Fibroblast of villous mesenchyme (primary cell): ENCODE measurements at regions not wholly inside any gene's neighbourhood (a gene's known extent, or its start where the extent isn't known, plus 50 kb on each side); places are given as distances from the start of the nearest gene placed in this dataset.
"Not testable (repeated sequence)": the region's sequence is repeated elsewhere in the genome, so short reads cannot be mapped to it uniquely, and the experiment has no call there.

Source experiments
- DNase-seq: peaks from one replicate; pipeline ENCODE4 v3.0.0-alpha.2; 2010; ENCODE audit warnings: low read depth
- H3K4me3 ChIP-seq: 2 replicates; pipeline ENCODE4 v1.5.1; 2011; ENCODE audit warnings: low read depth, mild to moderate bottlenecking, low read length
- TF ChIP-seq, protein P1 (sequence below): IDR thresholded peaks from 2 replicates; pipeline ENCODE4 v1.5.1; 2012; ENCODE audit warnings: low read depth, mild to moderate bottlenecking, low read length; ENCODE audit not compliant: insufficient read depth

DNA sequence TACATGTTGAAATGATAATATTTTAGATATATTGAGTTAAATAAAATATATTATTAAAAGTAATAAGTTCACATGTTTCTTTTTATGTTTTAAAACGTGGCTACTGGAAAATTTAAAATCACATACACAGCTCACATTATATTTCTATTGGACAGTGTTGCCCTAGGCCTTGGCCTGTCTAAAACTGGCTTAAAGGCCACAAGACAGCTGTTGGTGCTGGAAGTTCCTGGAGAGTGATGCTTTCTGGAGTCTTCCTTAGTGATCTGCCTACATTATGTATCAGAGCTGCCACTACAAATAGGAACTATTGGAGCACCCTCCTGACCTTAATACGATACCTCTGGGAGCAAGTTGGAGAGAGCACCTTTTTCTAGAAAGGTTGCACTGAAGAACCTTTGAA, 254.1 kb upstream of the C2CD4B start:
- no peak for DNase-seq
- TF ChIP-seq, protein P1, sequence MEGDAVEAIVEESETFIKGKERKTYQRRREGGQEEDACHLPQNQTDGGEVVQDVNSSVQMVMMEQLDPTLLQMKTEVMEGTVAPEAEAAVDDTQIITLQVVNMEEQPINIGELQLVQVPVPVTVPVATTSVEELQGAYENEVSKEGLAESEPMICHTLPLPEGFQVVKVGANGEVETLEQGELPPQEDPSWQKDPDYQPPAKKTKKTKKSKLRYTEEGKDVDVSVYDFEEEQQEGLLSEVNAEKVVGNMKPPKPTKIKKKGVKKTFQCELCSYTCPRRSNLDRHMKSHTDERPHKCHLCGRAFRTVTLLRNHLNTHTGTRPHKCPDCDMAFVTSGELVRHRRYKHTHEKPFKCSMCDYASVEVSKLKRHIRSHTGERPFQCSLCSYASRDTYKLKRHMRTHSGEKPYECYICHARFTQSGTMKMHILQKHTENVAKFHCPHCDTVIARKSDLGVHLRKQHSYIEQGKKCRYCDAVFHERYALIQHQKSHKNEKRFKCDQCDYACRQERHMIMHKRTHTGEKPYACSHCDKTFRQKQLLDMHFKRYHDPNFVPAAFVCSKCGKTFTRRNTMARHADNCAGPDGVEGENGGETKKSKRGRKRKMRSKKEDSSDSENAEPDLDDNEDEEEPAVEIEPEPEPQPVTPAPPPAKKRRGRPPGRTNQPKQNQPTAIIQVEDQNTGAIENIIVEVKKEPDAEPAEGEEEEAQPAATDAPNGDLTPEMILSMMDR = no peak
- no peak overlapping the region for H3K4me3 ChIP-seq

DNA sequence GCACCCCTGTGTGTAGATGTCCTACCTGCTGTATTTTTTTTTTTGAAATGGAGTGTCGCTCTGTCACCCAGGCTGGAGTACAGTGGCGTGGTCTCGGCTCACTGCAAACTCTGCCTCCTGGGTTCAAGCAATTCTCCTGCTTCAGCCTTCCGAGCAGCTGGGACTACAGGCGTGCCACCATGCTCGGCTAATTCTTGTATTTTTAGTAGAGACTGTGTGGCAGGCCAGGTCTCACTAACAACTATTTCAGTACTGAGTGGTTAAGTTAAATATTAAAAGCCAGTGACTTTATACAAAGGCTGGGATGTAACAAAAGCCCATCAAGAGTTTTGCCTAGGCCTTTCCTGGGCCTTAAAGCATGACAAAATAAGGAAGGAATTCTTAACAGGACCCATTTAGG, 255.3 kb upstream of the C2CD4B start:
- not testable (repeated sequence) for DNase-seq, H3K4me3 ChIP-seq

DNA sequence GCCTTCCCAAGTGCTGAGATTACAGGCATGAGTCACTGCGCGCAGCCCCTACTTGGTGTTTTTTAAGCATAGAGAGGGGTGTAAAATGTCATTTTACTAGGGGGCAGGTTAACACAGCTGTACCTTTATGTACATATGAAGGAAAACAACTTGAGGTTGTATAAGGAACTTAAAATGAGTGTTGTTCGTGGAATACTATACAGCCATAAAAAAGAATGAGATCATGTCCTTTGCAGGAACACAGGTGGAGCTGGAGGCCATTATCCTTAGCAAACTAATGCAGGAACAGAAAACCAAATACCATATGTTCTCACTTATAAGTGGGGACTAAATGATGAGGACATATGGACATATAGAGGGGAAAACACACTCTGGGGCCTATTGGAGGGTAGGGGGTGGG, 256.2 kb upstream of the C2CD4B start:
- TF ChIP-seq, protein P1 = no peak
- no peak for DNase-seq
- no peak overlapping the region for H3K4me3 ChIP-seq

DNA sequence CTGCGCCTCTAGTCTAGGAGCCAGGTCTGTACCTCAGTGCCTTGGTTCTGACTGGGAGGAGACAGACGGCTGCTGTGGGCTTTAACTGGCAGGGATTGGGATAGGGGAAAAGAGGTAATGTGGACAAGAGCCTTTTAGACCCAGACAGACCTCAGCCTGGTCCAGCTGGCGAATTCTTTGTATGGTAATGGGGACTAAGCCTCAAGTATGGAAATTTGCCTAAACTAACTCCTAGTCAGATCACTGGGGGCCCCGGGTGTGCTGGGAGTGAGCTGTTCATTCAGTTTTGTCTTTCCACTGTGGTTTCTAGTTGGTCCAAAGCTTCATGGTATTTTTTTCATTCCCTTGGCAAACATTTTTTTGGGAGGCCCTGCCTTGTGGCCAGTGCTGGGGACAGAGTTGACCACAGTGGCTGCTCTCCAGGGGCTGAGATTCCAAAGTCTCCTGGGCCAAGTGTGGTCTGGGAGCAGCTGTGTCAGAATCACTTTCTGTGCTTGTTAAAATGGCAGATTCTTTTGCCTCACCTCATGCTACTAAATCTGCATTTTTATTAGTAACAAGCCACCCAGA, 261.4 kb upstream of the C2CD4B start:
- TF ChIP-seq, protein P1 = no peak
- no peak for DNase-seq
- H3K4me3 ChIP-seq = no peak overlapping the region

DNA sequence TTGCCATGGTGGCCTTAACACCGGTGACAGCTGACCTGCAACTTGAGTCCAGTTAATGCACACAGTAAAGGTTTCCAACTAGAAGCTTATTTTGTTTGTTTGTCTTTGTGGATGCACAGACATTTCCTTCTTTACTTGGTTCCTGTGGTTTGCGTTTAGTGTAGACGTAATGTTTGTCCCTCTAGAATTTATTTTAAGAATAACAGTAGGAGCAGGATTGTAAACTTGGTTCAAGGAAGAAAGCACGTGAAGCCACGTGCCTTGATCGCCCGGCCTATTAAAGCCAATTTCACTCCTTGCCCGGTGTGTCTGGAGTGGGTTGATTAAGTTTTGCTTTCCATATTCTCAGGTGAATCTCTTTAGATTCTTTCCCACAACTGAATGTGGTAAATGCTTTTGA, 263.2 kb upstream of the C2CD4B start:
- DNase-seq = no peak
- TF ChIP-seq, protein P1 = no peak
- H3K4me3 ChIP-seq = no peak overlapping the region

DNA sequence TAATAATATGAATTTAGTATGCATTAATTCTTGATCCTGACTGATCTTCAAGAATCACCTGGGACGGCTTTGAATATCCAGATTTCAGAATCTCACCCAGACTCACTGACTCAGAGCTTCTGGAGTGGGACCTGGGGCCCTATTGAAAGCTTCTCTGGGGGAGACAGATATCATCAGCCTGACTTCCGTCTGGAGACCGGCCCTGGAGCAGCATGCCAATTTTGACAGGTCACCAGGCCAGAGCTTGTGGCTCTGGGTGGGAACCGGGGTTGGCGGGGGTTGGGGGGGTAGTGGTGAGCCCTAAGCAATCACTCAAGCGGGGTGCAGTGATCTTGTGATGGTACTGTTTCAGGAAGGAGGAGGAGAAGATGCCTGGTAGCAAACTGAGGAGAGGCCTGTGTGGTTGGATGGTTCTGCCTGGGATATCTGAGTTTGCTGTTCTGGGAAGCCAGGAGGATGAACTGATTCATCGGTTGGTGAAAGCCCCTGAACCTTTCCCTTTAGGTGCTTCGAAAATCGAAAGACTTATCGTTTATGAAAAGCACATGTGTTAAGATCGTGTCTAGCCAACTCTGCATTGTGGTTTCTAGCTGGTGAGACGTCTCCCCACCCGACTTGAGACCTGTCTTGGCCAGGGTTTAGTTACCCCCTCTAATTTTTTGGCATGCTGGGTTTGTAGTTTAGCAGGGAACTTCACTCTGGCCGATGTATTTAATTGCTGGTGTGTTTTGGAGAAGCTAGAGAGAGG, 263.9 kb upstream of the C2CD4B start:
- no peak for DNase-seq
- TF ChIP-seq, protein P1 = no peak
- no peak overlapping the region for H3K4me3 ChIP-seq

DNA sequence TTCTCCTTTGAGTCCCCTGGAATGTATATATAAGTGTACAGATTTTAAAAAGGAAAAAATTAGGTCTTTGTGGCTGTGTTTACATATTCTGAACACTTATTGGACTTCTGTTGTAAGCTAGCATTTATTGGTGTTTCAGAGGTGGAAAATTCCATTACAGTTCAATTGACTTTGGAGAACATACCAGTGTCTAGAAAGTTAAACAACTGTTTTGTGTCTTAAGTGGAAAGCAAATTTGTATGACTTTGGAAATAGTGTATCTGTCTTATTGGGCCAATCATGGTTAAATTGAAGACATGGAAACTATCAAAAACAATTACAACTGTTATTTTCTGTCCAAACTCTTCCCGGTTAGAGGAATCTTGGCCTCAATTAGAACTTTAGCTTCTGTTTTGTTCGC, 265.0 kb upstream of the C2CD4B start:
- H3K4me3 ChIP-seq = no peak overlapping the region
- TF ChIP-seq, protein P1 = no peak
- DNase-seq = peak; percentile 61
